ENCODE measurements at regions not wholly inside any gene's neighbourhood (a gene's known extent, or its start where the extent isn't known, plus 50 kb on each side); places are given as distances from the start of the nearest gene placed in this dataset.

- no peak for TF ChIP-seq CHD7 (IDR thresholded peaks at IDR 0.05; ENCODE audit: insufficient replicate concordance, low read length)
- no peak for TF ChIP-seq E2F6 (IDR thresholded peaks at IDR 0.05)
- TF ChIP-seq EGR1 (IDR thresholded peaks at IDR 0.05; ENCODE audit: borderline replicate concordance, low read depth, low read length) = no peak
- no peak for TF ChIP-seq SIX5 (IDR thresholded peaks at IDR 0.05; ENCODE audit: low read depth, low read length)
- TF ChIP-seq, protein P1, sequence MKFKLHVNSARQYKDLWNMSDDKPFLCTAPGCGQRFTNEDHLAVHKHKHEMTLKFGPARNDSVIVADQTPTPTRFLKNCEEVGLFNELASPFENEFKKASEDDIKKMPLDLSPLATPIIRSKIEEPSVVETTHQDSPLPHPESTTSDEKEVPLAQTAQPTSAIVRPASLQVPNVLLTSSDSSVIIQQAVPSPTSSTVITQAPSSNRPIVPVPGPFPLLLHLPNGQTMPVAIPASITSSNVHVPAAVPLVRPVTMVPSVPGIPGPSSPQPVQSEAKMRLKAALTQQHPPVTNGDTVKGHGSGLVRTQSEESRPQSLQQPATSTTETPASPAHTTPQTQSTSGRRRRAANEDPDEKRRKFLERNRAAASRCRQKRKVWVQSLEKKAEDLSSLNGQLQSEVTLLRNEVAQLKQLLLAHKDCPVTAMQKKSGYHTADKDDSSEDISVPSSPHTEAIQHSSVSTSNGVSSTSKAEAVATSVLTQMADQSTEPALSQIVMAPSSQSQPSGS (IDR thresholded peaks at IDR 0.05; ENCODE audit: low read length) = no peak
- no peak for TF ChIP-seq RFX5 (IDR thresholded peaks at IDR 0.05; ENCODE audit: borderline replicate concordance, low read depth, low read length)
- no peak for TF ChIP-seq USF2 (IDR thresholded peaks at IDR 0.05; ENCODE audit: low read length)
- no peak for TF ChIP-seq POLR2A (IDR thresholded peaks at IDR 0.05; ENCODE audit: control extremely low read depth in 1 of 2, low read depth in 2 of 2, low read length in 2 of 2)
Measured at GRCh38 chr12:61564466-61564865, 695.7 kb upstream of the USP15 start (continued).
